NB4 (cell line): ENCODE measurements at regions not wholly inside any gene's neighbourhood (a gene's known extent, or its start where the extent isn't known, plus 50 kb on each side); places are given as distances from the start of the nearest gene placed in this dataset.

Experiments used
- MYC ChIP-seq: IDR thresholded peaks from 2 replicates; pipeline ENCODE4 v1.6.1; 2011; ENCODE audit warnings: low read depth, low read length
- POLR2A ChIP-seq: IDR thresholded peaks from 2 replicates; pipeline ENCODE4 v1.6.1; 2011; ENCODE audit warnings: mild to moderate bottlenecking; ENCODE audit not compliant: insufficient read length; ENCODE audit errors: extremely low read depth
- TF ChIP-seq, protein P1 (sequence below): IDR thresholded peaks from one replicate; pipeline ENCODE4 v1.5.1; 2012; ENCODE audit warnings: low read depth, low read length

DNA sequence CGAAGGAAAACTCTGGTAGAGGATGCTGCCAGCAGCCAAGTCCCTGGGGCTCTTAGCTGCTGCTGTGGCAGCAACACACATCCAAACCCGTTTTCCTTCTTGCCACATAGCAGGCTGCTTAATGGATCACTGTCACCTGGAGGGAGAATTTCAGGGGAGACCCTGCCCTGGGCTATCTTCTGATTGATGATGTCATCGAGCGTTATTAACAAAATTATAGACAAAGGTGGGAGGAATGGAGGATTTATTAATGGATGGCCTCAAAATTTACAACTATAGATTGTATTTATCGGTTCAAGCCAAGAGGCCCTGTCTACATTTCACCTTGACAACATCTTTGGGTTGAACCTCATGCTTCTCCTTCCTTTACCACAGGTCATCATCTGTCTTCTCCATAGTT lies 120.8 kb upstream of the PZP start:
- TF ChIP-seq, protein P1, sequence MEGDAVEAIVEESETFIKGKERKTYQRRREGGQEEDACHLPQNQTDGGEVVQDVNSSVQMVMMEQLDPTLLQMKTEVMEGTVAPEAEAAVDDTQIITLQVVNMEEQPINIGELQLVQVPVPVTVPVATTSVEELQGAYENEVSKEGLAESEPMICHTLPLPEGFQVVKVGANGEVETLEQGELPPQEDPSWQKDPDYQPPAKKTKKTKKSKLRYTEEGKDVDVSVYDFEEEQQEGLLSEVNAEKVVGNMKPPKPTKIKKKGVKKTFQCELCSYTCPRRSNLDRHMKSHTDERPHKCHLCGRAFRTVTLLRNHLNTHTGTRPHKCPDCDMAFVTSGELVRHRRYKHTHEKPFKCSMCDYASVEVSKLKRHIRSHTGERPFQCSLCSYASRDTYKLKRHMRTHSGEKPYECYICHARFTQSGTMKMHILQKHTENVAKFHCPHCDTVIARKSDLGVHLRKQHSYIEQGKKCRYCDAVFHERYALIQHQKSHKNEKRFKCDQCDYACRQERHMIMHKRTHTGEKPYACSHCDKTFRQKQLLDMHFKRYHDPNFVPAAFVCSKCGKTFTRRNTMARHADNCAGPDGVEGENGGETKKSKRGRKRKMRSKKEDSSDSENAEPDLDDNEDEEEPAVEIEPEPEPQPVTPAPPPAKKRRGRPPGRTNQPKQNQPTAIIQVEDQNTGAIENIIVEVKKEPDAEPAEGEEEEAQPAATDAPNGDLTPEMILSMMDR, result no peak
- TF ChIP-seq POLR2A, result no peak
- TF ChIP-seq MYC, result no peak
